ENCODE measurements at regions not wholly inside any gene's neighbourhood (a gene's known extent, or its start where the extent isn't known, plus 50 kb on each side); places are given as distances from the start of the nearest gene placed in this dataset.

GRCh38 chr1:116256286-116256649, 116.8 kb upstream of the ATP1A1 start:
- 3% methylated on average over 2 of the region's 2 CpGs for WGBS (ENCODE audit: low lambda C conversion rate)
- ATAC-seq, result no peak
- no peak for FAIRE-seq

GRCh38 chr1:116256875-116257274, 116.2 kb upstream of the ATP1A1 start:
- FAIRE-seq, result no peak
- POLR2A ChIA-PET, result no interaction called here

More at GRCh38 chr1:116256286-116256649, 116.8 kb upstream of the ATP1A1 start:
- no peak overlapping the region for H2AFZ ChIP-seq (ENCODE audit: low read length)
- no peak overlapping the region for H3K9ac ChIP-seq (ENCODE audit: insufficient read depth, low read depth, low read length)
- peaks cover 0 to 16% of the 10 kb centered on the region in 2 experiments; a peak in 2 of 5 replicates for H3K27me3 ChIP-seq (ENCODE audit: control insufficient read depth in 1 of 2, insufficient read depth in 2 of 2, low read length in 2 of 2)
- no peak overlapping the region for H3K4me3 ChIP-seq (replicated peaks in 1 of 3; ENCODE audit: insufficient read depth in 1 of 3, low read depth in 2 of 3, low read length in 3 of 3)
- in situ Hi-C loops (cut with HindIII; ENCODE audit: extremely low pct_ligation_motif_present, low pct_unique_long_range_greater_than_20kb), result loop anchor here (25.0 kb wide), 1 partner anchor 94 kb away; no protein-coding TSS in a partner anchor
- DNase-seq (ENCODE audit: low spot score), result no peak
- no peaks in the 10 kb centered on the region for H3K9me3 ChIP-seq (ENCODE audit: low read length)
- TF ChIP-seq FOSL2 (CRISPR knock-in tag; IDR thresholded peaks at IDR 0.05), result no peak
- no peaks in the 10 kb centered on the region for H3K36me3 ChIP-seq (replicated peaks in 1 of 2; ENCODE audit: control insufficient read depth in 1 of 2, insufficient read depth in 2 of 2, low read length in 2 of 2)
- POLR2A ChIA-PET, result no interaction called here
- CTCF ChIA-PET (ENCODE audit: low intra/inter-chr PET ratio, low total read pairs), result no interaction called here
- no TSS peak for BruUV-seq (replicated peaks)
- intact Hi-C loops (cut with micrococcal nuclease; ENCODE audit: unreplicated experiment), result no loop called here
- H3K4me1 ChIP-seq (ENCODE audit: insufficient read depth, low read length), result peaks cover 20% of the 10 kb centered on the region
- H4K20me1 ChIP-seq (ENCODE audit: insufficient read depth, low read length), result no peaks in the 10 kb centered on the region
- no peak overlapping the region for H3K27ac ChIP-seq (ENCODE audit: extremely low read length, insufficient read depth, low read length)
- no peak overlapping the region for H3K4me2 ChIP-seq (ENCODE audit: low read depth, low read length)
- no peaks in the 10 kb centered on the region for H3K79me2 ChIP-seq (ENCODE audit: insufficient read depth, low read length)

More at GRCh38 chr1:116256875-116257274, 116.2 kb upstream of the ATP1A1 start:
- Histone ChIP-seq H2AFZ (ENCODE audit: low read length) (no peak overlapping the region), H3K9me3 (ENCODE audit: low read length) (no peaks in the 10 kb centered on the region), H3K4me1 (ENCODE audit: insufficient read depth, low read length) (peaks cover 22% of the 10 kb centered on the region), H3K27me3 (ENCODE audit: control insufficient read depth in 1 of 2, insufficient read depth in 2 of 2, low read length in 2 of 2) (peaks cover 0 to 16% of the 10 kb centered on the region in 2 experiments; a peak in 2 of 5 replicates), H3K79me2 (ENCODE audit: insufficient read depth, low read length) (no peaks in the 10 kb centered on the region), H3K36me3 (replicated peaks in 1 of 2; ENCODE audit: control insufficient read depth in 1 of 2, insufficient read depth in 2 of 2, low read length in 2 of 2) (no peaks in the 10 kb centered on the region), H3K4me3 (replicated peaks in 1 of 3; ENCODE audit: insufficient read depth in 1 of 3, low read depth in 2 of 3, low read length in 3 of 3) (no peak overlapping the region), H3K9ac (ENCODE audit: insufficient read depth, low read depth, low read length) (no peak overlapping the region), H4K20me1 (ENCODE audit: insufficient read depth, low read length) (no peaks in the 10 kb centered on the region), H3K27ac (ENCODE audit: extremely low read length, insufficient read depth, low read length) (no peak overlapping the region), H3K4me2 (ENCODE audit: low read depth, low read length) (no peak overlapping the region)
- 72% methylated on average over 3 of the region's 3 CpGs for WGBS (ENCODE audit: low lambda C conversion rate)
- CTCF ChIA-PET (ENCODE audit: low intra/inter-chr PET ratio, low total read pairs), result no interaction called here
- no TSS peak for BruUV-seq (replicated peaks)
- intact Hi-C loops (cut with micrococcal nuclease; ENCODE audit: unreplicated experiment), result no loop called here
- DNase-seq (ENCODE audit: low spot score) (no peak), ATAC-seq (no peak)
- TF ChIP-seq MED8 (CRISPR knock-in tag; IDR thresholded peaks at IDR 0.05; ENCODE audit: insufficient replicate concordance) (no peak), CBX1 (IDR thresholded peaks at IDR 0.05; ENCODE audit: low read depth) (no peak), REXO4 (CRISPR knock-in tag; IDR thresholded peaks at IDR 0.05; ENCODE audit: borderline replicate concordance) (no peak), ZBTB42 (CRISPR knock-in tag; IDR thresholded peaks at IDR 0.05) (no peak), ZNF589 (CRISPR knock-in tag; conservative IDR thresholded peaks at IDR 0.05) (no peak), ARID3A (IDR thresholded peaks at IDR 0.05; ENCODE audit: low read depth, low read length) (no peak), EEA1 (CRISPR knock-in tag; IDR thresholded peaks at IDR 0.05; ENCODE audit: borderline replicate concordance) (no peak), ZNF782 (CRISPR knock-in tag; IDR thresholded peaks at IDR 0.05; ENCODE audit: borderline replicate concordance) (no peak), AFF4 (CRISPR knock-in tag; IDR thresholded peaks at IDR 0.05) (no peak), DR1 (CRISPR knock-in tag; IDR thresholded peaks at IDR 0.05) (no peak), ELF3 (CRISPR knock-in tag; IDR thresholded peaks at IDR 0.05) (no peak)
- in situ Hi-C loops (cut with HindIII; ENCODE audit: extremely low pct_ligation_motif_present, low pct_unique_long_range_greater_than_20kb), result loop anchor here (25.0 kb wide), 1 partner anchor 95 kb away; no protein-coding TSS in a partner anchor
